Stimulated activated CD4-positive, alpha-beta T cell treated with anti-CD3 and anti-CD28 coated beads, TNF-alpha, amount 100 ng/mL, for 4 hours (primary cell): ENCODE measurements at regions not wholly inside any gene's neighbourhood (a gene's known extent, or its start where the extent isn't known, plus 50 kb on each side); places are given as distances from the start of the nearest gene placed in this dataset.
"Not testable (repeated sequence)": the region's sequence is repeated elsewhere in the genome, so short reads cannot be mapped to it uniquely, and the experiment has no call there.

ENCODE experiments used
- DNase-seq, 3 experiments: peaks; one replicate each; pipeline ENCODE4 v3.0.0-alpha.2; 2020; ENCODE audit warnings: low read depth in 3 of 3

DNA sequence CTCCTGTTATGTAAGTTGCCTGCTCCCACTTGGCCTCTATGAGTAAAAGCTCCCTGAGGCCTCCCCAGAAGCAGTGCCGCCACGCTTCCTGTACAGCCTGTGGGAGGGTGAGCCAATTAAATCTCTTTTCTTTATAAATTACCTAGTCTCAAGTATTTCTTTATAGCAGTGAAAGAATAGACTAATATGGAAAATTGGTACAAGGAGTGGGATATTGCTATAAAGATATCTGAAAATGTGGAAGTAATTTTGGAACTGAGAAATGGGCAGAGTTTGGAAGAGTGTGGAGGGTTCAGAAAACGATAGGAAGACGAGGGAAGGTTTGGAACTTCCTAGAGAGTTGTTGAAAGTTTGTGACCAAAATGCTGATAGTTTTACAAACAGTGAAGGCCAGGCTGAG lies 572.3 kb downstream of the MATN1 start:
- no peak for DNase-seq

DNA sequence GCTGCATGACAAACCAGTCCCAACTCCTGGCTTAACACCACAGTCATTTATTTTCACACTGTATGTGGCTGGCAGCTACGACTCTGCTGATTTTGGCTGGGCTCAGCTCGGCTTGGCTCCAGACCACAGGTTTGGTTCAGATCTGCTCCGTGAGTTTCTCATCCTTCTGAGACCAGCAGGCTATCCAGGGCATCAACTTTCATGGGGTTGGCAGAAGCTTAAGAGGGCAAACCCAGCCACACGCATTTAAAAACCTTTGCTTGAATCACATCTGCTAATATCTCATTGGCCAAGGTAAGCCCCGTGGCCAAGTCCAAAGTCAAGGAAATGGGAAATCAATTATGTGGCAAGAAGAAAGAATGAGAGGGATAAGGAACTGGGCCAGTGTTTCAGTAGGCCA lies 574.2 kb downstream of the MATN1 start:
- DNase-seq, result no peak

- DNase-seq, result no peak
Observed at GRCh38 chr1:30148676-30149075, 574.7 kb downstream of the MATN1 start.

DNA sequence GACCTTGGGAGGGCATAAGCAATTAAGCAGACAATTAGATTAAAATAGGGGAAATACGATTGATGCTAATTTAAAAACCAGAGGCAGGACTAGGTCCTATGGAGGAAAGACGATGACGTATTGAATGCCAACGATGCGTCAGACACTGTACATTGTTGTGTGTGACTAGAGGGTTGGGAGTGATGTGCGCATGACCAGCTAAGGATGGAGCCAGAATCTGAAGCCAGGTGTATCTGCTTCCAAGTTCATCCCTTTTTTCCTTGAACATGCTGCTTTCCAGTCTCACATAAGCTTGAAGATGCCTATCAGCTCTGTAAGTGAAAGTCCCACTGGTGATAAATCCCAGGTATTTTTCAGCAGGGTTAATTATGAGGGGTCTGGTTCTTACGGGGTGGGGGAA lies 576.2 kb downstream of the MATN1 start:
- DNase-seq, result no peak

DNA sequence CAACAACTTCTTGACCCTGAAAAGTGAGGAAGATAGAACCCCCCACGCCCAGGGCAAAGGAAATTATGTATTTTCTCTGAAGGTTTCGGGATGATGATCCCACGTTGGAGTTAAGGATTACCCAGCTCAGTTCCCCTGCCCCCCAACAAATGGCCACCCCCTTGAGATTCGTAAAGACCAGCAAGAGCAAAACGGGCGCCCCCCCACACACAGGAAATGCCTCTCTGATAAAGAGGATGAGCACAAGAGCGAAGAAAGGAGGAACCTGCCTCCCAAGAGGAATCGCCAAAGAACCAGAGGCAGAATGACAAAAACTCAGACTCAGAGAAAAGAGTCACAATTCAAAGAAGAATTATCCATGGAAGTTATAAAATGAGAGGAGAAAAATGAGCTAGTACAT lies 576.9 kb downstream of the MATN1 start:
- DNase-seq, result no peak

DNA sequence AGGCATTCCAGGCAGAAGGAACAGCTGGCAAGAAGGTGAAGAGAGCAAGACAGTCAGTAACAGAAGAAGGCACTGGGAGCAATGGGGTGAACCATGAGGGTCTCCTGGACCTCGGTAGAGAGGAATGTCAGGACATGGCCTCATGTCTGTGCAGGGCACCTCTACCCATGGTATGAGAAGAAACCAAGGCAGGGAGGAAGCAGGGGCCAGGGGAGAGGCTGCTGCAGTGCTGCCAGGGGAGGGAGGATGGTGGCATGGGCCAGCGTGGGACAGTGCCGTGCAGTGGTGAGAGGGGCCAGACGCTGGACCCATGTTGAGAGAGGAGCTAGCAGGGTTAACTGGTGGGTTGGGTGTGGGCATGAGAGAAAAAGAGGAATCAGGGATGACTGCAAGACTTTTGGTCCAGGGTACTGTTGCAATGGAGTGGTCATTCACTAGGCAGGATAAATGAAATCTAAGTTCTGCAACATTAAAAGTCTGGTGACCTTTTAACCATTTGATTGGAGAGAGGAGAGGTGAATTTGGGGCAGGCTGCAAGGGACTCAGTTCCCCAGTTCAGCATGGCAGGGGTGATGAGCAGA lies 577.6 kb downstream of the MATN1 start:
- no peak for DNase-seq

DNA sequence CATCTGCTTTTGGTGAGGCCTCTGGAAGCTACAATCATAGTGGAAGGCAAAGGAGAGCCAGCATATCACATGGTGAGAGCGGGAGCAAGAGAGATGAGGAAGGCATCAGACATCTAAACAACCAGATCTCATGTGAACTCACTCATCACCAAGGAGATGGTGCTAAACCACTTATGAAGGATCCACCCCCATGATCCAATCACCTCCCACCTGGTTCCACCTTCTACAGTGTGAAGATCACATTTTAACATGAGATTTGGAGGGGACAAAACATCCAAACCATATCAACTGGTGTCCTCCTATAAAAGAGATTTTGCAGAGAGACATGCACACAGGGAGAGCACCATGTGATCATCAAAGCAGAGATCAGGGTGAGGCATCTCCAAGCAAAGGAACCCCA lies 578.6 kb downstream of the MATN1 start:
- DNase-seq, result no peak

DNA sequence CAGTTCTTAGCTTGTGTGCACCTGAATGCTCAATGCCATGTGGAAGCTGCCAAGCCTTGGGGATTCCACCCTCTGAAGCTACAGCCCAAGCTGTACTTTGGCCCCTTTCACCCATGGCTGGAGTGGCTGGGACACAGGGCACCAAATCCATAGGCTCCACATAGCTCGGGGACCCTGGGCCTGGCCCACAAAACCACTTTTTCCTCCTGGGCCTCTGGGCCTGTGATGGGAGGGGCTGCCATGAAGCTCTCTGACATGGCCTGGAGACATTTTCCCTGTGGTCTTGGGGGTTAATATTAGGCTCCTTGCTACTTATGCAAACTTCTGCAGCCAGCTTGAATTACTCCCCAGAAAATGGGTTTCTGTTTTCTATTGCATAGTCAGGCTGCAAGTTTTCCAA lies 579.9 kb downstream of the MATN1 start:
- DNase-seq, result no peak

DNA sequence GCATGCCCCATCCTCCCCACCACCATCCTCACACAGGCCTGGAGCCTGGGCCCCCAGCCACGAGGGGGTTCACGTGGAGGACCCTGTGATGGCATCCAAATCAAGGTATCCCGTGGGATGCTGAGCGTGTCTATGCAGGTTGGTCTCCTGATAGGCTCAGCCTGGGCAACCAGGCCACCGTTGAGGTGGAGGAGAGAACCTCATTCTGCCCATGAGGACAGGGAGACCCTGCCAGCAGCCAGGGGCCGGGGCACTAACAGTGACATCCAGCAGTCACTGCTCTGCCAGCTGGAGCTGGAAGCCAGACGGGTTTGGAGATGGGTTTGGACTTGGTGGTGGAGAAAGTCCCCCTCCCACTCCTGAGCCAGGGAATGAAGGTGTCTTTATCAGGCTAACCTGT lies 582.8 kb downstream of the MATN1 start:
- no peak for DNase-seq

- no peak for DNase-seq
Observed at GRCh38 chr1:30138891-30139290, 584.5 kb downstream of the MATN1 start.

DNA sequence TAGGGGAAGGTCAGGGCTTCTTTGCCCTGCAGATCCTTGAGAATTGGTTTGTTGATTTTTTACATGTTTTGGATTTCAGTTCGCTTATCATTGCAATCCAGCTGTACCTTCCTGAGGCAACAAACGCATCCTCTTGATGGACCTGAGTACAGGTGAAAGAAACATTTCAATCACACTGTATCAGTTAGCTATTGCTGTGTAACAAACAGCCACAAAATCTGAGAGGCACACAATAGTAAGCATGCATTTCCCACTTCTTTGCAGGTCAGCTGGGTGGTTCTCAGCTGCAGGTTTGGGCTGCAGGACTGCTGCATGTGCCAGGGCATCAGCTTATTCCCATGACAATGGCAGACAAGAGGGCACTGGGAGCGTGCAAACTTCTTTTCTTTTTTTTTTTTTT lies 586.4 kb downstream of the MATN1 start:
- DNase-seq, result no peak

- no peak for DNase-seq
Observed at GRCh38 chr1:30135698-30136097, 587.7 kb downstream of the MATN1 start.

DNA sequence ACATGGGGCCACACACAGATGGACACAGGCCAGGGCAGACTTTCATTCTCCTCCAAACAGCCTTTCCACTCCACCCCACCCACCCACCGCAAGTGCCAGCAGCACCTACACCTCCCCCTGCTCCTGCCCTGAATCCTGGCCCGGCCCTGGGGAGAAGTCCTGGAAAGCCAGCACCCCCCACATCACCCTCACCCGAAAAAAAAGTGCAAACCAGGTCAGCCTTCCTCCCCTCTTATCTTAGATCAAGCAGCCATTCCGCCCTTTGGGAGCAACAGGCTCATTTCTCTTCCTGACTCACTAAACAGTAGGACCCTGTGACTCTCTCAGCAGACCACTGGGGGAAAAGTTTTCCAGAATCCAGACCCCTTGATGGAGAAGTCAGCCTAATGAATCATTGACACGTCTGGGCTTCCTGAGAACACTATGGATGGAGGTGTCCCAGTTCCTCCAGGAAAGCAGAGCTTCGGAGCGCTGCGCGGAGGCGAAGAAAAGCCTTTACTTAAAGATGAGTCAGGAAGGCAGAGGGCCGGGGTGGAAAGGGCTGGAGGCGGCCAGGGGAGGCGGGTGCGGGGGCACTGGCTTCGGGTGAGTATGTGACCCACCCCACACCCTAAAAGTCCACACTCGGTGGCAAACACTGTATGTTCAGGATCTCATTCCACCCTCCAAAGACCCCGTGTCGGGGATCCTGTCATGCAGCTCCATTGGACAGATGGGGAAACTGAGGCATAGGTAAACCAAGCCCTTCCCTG lies 588.7 kb downstream of the MATN1 start:
- no peak for DNase-seq

DNA sequence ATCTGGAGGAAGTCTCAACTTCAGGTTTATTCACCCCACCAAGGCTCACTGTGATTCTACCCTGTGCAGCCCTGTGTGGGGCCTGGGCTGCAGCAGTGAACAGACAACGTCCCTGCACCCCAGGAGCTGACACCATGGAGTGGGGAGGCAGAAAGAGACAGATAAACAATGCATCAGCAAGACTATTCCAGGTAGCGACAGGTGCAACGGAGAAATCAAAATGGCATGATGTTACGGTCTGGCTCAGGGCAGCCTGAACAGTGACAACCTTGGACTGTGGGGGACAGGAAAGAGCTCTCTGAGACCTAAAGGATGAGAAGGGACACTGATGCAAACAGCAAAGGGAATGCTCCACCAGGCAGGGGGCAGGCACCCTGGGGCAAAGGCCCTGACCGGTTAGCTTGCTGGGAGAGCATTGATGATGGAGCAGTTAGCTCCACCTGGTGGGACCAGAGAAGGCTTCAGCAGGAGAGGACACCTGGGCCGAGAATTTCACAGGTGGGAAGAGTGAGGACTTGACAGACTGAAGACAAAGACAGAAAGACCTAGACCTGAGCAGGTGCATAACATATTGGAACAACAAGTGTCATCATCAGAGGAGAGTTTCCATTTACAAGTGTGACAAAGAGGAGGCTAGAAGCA lies 589.9 kb downstream of the MATN1 start:
- no peak for DNase-seq

GRCh38 chr1:30132602-30133286 lies 590.6 kb downstream of the MATN1 start:
- DNase-seq, result no peak

DNA sequence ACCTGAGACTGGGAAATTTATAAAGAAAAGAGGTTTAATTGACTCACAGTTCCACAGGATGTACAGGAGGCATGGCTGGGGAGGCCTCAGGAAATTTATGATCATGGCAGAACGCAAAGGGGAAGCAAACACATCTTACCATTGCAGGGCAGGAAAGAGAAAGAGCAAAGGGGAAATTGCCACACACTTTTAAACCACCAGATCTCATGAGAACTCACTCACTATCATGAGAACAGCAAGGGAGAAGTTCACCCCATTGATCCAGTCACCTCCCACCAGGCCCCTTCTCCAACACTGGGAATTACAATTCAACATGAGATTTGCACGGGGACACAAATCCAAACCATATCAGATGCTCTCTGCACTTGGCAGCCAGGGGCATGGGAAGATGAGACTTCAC lies 592.8 kb downstream of the MATN1 start:
- not testable (repeated sequence) for DNase-seq

GRCh38 chr1:30130099-30130498 lies 593.3 kb downstream of the MATN1 start:
- DNase-seq, result no peak

DNA sequence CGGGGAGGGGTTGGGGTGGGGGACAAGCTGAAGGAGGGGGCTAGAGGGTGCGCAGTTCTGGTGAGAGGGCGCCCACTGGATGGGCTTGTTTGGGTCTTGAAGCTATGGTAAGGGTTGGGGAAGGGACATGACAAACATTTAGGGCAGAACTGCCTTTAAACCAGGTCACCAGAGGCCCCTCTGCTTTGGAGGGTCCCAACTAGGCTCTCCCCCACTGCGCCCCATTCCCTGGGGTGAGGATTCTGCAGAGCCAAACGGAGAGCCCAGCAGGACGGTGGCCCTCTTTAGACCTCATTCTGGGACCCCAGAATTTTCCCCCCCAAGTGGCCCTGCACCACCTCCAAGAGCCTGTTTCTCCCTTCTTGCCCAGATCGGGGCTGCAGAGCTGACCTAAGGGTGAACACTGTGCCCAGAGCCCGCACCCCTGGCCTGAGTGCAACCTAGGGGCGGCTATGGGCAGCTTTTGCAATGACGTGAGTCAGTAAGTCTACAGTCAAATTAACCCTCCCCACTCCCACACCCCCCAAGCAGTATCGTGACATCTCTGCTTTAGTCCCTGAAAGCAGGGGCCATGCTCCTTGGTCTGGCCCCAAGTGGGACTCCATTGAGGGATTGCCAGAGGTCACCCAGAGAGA lies 593.8 kb downstream of the MATN1 start:
- no peak for DNase-seq

GRCh38 chr1:30129001-30129408 lies 594.4 kb downstream of the MATN1 start:
- no peak for DNase-seq

DNA sequence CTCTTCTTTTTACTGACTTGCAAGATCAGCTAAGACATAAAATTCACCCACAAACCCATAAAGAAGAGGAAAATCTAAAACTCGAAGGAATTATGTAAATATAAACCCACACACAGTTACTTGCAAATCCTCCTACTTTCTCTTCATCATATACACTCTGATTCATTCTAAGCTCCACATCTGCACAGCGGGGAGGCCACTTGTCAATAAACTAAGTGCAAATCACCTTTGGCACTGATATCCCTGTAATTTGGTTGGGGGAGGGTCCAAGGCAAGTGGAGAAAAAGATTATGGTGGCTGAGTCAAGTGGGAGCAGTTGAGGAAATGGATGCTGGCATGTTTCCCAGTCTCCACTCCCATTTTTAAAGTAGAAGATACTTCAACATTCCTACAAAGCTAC lies 596.5 kb downstream of the MATN1 start:
- no peak for DNase-seq

- no peak for DNase-seq
Observed at GRCh38 chr1:30125821-30126170, 597.6 kb downstream of the MATN1 start.
